SIG-M5 (cell line): ENCODE measurements at regions not wholly inside any gene's neighbourhood (a gene's known extent, or its start where the extent isn't known, plus 50 kb on each side); places are given as distances from the start of the nearest gene placed in this dataset.
"Not testable (repeated sequence)": the region's sequence is repeated elsewhere in the genome, so short reads cannot be mapped to it uniquely, and the experiment has no call there.

Experiments
- DNase-seq: peaks from one replicate; lab custom pipeline; 2025; lab: John Stamatoyannopoulos, UW

DNA sequence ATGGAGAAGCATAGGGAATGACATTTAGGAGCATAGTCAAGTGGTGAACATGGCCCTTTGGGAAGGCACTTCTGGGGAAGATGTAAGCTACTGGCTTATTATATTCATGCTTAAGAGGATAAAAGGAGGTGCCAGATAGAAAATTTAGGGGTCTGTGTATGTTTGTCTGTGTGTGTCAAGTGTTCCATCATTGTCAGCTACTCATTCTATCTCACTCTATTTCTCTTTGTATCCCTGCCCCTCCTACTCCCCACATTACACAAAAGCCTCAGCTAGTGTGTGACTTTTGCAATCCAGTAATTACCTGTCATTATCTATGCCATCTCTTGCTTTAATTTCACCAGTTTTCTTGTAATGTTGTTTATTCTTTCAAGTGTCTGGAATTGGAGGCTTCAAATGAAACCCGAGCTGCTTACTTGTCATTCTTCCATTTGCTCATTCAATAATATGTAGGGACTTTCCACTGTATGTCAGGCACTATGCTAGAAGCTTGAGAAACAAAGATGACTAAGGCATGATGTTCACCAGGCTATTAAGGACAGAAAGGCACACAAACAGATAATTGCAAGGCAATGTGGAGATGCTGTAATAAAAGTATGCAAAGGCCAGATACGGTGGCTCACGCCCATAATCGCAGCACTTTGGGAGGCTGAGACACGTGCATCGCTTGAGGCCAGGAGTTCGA is 229.8 kb upstream of the TEX13C start:
- DNase-seq: no peak

DNA sequence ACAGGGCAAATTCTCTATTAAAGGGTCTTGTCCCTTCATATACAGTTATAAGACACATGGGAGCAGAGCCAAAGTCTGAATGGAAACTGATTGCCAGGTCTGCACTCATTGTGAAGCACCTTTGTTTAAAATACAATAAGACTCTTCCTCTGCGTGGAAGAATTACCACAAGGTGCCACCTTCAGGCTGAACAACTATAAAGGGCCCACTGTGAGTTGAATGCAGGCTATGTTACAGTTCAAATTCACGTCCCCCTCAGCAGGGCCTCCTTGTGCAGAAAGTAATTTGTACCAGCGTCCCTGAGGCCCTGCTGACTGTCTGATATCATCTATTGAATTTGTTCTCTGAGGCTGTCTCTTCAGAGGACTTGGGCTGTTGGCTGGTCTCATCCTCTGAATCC is 225.8 kb upstream of the TEX13C start:
- no peak for DNase-seq

DNA sequence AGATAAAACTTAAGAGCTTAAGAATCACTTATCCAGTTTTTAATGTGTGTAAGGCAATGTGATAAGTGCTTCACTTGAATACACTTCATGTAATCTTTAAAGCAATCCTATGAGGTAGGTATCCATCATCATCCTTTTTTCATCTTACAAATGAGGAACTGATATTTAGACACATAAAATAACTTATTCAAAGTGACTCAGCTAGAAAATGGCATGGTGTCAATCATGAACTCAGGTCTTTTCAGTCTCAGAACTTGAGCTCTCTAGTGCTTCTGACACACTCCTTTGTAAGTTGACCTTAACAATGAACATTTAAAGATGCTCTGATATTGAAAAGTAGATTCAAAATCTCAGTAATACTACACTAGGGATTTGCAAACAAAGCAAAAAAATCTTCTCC is 224.8 kb upstream of the TEX13C start:
- DNase-seq: no peak

DNA sequence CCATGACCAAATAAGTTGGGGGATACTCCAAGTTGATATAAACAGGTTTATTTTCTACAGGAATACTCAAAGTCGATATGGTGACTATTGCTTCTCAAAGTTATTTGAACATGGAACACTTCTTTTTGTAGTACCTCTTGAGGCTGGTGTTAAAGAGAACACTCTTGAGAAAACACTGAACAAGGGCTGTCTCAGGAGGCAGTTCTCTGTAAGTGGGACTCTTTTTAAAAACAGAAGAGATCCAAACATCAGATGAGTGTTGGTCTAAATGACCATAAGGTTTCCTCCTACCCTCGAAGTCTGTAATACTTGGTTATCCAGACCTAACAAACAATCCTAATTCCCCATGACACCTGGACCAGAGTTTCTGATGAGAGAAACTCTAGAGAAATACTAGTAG is 223.2 kb upstream of the TEX13C start:
- no peak for DNase-seq

DNA sequence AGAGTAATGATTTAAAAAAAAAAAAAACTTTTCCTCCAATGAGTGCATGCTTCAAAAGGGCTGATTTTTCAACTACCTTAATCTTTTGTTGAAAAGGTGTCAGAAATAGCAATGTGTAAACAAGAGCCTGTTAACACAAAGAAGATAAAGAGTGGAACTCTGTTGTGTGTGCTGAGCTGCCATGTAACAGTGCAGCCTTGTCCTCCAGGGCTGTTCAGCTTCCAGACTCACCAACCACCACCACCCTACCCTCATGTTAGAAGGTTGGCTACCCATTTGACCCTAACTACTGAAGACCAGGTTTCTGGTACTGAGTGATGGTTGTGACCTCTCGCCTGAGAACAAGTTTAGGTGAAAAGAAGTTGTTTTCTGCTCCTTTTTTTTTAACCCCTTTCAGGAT is 222.8 kb upstream of the TEX13C start:
- DNase-seq: no peak

DNA sequence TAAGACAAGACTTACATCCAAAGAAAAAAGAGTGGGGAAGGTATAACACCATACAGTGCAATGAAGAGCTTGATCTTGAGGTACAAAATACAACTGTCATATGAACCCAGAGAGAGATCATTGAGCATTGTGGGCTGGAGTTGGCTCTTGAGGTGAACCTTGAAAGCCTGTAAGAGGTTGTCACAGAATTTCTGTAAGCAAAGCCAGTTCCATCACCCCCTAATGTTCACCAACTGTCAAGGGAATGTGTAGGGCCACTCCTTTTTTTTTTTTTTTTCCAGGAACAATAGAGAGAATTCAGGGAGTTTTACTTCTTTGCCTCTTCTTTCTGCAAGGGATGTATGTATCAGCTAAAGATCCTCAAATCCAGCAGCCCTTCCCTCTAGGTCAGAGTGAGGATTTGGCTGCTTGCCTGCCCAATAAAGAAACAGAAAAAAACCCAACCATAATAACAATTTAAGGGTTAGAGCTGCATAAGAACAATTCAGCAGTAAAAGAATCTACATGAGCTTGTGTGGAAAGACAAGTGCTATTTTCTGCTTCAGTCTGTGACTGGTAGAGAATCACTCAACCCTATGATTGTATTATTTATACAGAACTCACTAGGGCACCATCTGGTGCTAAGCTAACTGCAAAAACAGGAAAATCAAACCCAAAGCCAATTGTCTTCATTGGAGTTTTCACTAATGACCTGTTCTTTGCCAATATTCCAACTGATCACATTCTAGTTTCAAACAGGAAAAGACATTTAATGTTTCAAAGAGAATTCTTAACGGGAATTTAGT is 217.5 kb upstream of the TEX13C start:
- DNase-seq: no peak

DNA sequence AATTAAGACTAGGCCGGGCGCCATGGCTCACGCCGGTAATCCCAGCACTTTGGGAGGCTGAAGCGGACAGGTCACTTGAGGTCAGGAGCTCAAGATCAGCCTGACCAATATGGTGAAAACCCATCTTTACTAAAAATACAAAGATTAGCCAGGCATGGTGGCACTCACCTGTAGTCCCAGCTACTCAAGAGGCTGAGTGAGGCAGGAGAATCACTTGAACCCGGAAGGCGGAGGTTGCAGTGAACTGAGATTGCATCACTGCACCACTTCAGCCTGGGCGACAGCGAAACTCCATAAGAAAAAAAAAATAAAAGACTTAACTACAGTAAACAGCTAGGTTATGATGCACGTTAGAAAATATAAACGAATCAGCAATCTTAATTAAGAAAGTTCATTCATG is 216.0 kb upstream of the TEX13C start:
- DNase-seq: no peak

DNA sequence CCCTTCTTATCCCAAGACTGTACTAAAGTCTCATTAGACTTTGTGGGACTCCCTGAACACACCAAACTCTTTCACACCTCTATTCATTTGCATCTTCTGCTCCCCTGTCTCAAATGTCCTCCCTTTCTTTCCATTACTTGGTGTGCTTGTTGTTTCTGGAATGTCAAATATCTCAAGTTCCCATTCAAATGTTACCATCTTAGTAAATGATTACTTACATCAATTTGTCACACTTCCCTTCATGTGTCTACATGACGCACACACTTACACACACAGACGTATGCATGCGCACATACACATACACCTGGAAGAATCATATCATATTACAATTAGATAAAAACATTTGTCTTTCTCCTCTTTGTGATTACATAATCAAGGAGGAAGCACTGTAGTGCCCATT is 210.8 kb upstream of the TEX13C start:
- DNase-seq: no peak

DNA sequence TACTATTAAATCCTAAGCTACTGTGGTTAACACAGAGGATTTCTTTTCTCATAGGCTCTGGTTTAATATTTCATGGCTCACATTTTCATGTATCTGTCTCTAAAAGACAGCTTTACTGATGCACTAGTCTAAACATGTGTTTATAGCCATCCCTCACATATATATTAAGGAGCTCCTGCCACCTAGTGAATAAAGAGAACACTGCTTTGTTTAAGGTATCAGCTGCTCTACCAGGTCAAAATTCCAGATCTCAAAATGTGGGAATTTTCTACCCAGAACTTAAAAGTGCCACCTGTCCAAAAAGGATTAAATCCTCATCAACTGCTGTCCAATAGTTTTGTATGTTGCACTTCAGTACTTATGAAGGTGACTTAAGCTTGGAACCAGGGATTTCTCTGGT is 188.5 kb upstream of the TEX13C start:
- no peak for DNase-seq

DNA sequence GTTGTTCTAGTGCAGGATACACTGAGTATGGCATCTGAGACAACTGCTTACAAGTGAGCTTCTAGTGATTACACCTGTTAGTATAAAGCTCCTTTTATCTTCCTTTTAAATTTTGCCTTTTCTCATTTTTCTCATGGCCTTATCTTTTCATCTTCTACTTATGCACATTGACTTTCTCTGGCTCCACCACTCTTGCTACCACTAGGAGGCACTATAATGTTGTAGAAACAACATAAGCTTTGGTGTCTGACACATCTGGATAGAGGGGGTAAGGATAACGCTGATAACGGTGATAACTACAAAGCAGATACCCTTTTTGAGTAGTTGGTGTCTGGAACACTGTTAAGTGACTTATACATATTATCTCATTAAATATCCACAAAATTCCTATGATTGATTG is 187.4 kb upstream of the TEX13C start:
- peak; percentile 0 for DNase-seq

DNA sequence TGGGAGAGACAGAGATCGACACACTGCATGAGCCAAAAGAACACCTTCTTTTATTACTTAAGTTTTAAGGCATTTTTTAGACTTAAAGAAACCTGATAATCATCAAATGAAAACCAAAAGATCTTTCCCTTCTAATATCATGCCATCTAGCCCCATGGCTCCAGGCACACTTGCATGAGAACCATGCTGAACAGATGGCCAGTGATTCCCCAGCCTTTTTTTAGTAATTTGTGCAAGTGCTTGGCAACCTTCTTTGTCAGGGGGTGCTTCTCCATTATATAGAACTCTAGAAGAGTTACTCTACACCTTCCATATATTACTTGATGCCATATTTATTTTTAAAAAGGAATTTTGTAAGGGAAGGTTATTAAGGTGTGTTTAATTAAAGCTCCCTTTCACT is 182.2 kb upstream of the TEX13C start:
- DNase-seq: no peak

DNA sequence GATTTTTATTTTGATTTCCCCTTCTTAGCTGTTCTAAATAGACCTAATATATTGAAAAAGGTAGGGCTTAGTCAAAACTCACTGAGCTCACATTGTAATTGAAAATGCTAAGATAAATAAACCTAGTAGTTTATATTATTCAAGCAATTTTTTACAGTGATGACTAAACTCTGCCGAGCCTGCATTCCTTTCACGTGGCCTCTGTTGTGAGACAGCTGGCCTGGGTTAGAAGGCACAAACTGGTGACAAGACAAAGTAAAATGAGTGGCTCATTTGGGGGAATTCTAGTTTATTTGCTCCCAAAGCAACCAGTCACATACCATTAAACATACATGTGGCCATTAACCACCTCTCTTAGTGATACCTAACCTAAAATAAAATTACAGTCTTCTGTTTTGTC is 169.4 kb upstream of the TEX13C start:
- DNase-seq: no peak

DNA sequence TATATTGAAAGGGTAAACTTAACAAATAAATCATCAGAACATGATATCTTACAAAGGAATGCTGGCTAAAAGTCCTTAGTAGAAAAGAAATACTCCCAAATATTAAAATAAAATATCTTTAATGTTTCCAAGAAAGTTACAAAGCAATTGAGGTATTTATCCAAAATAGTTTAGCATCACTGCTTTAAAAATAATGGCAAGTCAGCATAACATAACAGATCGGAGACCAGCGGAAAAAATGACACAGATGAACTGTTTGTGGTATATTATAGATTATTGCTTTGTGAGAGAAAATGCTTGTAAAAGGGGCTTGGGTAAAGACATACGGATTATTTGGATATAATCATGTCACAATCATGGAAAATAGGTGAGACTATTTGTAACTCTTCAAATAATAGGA is 168.5 kb upstream of the TEX13C start:
- DNase-seq: no peak

DNA sequence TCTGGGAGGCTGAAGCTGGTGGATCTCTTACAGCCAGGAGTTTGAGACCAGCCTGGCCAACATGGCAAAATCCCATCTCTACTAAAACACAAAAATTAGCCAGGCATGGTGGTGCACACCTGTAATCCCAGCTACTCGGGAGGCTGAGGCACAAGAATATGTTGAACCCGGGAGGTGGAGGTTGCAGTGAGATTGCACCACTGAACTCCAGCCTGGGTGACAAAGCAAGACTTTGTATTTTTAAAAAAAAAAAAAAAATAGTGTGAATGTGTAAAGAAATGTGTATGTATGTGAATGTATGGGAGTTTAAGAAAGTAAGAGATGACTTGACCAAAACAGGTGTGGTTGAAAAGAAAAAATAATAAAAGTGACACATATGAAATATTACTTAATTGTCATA is 167.7 kb upstream of the TEX13C start:
- no peak for DNase-seq

DNA sequence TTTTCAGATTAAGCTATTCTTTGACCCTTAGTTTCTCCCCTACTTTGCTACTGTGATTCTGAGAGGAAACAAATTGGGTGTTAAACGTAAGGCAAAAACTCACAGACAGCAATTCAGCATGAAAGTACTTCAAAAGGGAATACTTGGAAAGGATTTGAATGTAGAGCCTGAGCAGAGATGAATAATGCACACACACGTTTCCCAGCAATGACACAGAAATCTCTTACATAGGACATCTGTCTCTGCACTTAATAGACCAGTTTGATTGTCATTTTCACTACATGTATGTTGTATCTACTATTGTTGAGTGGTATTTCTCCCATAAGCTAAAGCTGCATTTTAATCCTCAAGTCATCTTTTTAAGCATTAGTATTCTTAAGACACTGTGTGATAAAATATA is 166.1 kb upstream of the TEX13C start:
- no peak for DNase-seq

DNA sequence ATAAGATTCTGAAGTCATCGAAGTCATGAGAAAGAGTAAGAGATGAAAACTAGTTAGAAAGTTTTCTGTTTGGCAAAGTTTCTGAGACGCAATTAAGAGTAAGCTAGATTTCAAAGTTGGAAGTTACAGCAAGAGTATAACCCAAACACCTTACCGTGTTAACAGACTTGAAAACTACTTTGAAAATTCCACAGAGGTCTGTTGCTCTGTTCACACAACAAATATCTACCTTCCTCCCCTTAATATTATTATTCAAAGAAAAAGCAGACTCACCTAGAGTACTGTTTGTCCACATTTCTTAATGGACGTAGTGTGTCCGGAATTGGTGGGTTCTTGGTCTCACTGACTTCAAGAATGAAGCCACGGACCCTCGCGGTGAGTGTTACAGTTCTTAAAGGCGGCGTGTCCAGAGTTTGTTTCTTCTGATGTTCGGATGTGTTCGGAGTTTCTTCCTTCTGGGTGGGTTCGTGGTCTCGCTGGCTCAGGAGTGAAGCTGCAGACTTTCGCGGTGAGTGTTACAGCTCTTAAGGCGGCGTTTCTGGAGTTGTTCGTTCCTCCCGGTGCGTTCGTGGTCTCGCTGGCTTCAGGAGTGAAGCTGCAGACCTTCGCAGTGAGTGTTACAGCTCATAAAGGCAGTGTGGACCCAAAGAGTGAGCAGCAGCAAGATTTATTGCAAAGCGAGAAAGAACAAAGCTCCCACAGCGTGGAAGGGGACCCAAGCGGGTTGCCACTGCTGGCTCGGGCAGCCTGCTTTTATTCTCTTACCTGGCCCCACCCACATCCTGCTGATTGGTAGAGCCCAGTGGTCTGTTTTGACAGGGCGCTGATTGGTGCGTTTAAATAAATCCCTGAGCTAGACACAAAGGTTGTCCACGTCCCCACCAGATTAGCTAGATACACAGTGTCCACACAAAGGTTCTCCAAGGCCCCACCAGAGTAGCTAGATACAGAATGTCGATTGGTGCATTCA is 165.1 kb upstream of the TEX13C start:
- DNase-seq: not testable (repeated sequence)

DNA sequence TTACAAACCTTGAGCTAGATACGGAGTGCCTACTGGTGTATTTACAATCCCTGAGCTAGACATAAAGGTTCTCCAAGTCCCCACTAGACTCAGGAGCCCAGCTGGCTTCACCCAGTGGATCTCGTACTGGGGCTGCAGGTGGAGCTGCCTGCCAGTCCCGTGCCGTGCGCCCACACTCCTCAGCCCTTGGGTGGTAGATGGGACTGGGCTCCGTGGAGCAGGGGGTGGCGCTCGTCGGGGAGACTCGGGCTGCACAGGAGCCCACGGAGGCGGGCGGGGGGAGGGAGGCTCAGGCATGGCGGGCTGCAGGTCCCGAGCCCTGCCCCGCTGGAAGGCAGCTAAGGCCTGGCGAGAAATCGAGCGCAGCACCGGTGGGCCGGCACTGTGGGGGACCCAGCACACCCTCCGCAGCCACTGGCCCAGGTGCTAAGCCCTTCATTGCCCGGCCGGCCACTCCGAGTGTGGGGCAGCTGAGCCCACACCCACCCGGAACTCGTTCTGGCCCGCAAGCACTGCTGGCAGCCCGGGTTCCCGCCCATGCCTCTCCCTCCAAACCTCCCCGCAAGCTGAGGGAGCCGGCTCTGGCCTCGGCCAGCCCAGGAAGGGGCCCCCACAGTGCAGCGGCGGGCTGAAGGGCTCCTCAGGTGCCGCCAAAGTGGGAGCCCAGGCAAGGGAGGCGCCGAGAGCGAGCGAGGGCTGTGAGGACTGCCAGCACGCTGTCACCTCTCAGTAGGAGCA is 164.2 kb upstream of the TEX13C start:
- DNase-seq: not testable (repeated sequence)

DNA sequence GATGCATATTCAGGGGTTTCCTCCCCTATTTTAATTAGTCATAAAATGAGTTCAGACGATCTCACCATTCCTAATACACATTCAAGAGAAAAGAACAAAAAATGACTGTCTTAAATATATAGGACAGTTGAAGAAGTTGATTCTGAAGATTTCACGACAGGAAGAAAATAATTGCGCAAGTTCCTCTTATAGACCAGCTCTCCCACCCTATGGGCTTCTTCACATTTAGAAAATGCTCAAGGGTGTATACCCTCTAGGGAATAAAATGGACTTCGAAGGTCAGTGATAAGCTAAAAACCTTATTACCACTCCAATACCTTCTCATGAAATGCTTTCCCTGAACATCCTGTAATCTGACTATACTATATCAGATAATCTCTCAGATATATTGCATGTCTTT is 149.2 kb upstream of the TEX13C start:
- DNase-seq: no peak

DNA sequence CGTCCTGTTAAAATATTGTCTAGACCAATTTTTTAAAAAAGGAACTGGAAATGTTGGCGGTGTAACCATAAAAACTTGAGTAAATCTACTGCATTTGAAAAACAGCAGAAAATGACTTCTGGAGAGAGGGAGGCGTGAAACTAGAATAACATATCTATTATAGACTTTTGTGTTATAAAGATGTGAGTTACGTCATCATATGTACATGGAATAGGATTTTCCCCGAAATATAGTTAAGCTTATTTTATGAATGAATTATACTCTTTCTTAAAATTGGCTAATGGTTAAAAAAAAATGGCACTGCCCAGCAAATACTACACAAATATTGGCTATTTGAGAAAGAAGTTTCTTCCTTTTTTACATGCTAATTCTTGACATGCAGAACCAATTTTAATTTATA is 147.1 kb upstream of the TEX13C start:
- DNase-seq: no peak

DNA sequence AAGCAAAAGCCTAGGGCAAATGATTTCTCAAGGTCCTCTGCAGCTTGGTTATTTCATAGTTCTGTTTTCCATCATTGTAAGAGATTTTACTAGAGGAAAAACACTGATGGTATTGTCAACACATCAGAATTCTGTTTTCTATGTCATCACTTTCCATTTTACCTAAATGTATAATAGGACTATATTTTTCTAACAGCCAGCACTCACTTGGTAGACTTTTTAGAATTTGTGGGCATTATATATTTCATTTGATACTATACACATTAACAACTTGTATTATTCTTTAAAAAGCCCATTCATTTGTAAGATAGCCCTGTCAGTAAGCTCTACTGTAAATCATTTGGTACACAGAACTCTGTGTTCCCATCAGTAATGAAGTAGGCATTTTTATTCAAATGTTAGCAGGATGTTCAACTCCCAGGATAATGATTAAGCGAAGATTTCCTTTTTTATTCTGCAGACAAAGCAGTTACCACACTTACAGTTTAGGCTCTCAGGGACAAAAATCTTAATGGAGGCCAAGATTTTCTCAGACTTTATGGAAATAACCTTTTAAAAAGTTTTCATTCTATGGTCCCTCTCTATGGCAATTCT is 143.6 kb upstream of the TEX13C start:
- DNase-seq: no peak

DNA sequence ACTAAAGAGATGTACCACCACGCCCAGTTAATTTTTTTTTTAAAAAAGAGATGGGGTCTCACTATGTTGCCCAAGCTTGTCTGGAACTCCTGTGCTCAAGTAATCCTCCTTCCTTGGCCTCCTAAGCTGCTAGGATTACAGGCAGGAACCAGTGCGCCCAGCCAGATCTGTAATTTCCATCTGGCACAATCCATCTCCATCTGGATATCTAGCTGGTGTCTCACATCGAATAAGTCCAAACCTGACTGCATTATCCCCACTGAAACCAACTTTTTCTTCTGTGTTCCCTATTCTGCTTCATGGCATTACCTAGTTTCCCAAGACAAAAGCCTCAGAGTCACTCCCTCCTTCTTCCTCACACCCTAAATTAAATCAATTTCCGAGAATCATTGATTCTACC is 125.8 kb upstream of the TEX13C start:
- DNase-seq: no peak

DNA sequence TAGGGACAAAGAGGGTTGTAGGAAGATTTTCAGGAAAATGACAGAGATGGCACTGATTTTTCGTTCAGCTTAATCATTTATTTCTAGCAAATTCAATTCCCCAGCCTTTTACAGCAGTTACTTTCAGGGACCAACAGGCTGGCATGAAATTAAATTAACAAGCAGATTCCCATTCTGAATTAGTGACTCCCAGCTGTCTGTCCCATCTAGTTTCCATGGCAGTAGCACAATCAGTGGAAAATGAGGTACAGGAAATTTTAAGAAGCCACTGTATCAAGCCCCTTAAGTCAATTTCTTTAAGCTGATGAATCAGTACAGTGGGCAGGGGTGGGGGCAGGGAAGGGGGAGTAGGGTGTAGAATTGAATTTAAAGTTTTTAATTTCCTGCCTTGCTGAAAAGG is 121.1 kb upstream of the TEX13C start:
- no peak for DNase-seq
